B cell (primary cell): ENCODE measurements at regions not wholly inside any gene's neighbourhood (a gene's known extent, or its start where the extent isn't known, plus 50 kb on each side); places are given as distances from the start of the nearest gene placed in this dataset.

Experiments used
- EZH2 ChIP-seq: IDR thresholded peaks from 2 replicates; pipeline ENCODE4 v1.6.1; 2012; ENCODE audit warnings: borderline replicate concordance, low read depth, mild to moderate bottlenecking, moderate library complexity, low read length; ENCODE audit not compliant: insufficient read depth, poor library complexity, severe bottlenecking
- TF ChIP-seq, protein P1 (sequence below): fragments of 200-600 bp; IDR thresholded peaks from one replicate; pipeline ENCODE4 v1.8.0; 2022; ENCODE audit warnings: antibody characterized with exemption, mild to moderate bottlenecking

DNA sequence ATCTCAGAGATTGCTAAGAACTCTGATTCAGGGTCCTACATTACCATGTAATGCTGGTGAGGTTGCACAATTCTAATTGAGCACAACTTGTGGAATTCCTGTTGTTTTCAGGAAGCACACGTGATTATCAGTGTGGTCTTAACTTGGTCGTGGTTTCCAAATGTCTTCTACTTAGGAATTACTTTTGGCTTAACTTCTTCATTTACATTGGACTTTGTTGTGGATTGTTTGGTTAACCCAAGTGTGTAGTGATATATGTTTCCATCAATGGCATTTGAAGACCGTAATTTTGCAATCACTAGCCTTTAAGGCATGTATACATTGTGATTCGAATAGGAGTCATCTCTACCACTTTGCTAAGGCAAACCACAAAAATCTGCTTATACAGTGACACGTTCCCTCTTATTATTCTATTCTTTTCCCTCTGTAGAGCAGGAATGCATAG is 373.3 kb downstream of the IRS1 start:
- TF ChIP-seq, protein P1, sequence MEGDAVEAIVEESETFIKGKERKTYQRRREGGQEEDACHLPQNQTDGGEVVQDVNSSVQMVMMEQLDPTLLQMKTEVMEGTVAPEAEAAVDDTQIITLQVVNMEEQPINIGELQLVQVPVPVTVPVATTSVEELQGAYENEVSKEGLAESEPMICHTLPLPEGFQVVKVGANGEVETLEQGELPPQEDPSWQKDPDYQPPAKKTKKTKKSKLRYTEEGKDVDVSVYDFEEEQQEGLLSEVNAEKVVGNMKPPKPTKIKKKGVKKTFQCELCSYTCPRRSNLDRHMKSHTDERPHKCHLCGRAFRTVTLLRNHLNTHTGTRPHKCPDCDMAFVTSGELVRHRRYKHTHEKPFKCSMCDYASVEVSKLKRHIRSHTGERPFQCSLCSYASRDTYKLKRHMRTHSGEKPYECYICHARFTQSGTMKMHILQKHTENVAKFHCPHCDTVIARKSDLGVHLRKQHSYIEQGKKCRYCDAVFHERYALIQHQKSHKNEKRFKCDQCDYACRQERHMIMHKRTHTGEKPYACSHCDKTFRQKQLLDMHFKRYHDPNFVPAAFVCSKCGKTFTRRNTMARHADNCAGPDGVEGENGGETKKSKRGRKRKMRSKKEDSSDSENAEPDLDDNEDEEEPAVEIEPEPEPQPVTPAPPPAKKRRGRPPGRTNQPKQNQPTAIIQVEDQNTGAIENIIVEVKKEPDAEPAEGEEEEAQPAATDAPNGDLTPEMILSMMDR, result no peak
- TF ChIP-seq EZH2, result no peak
